ENCODE measurements at regions not wholly inside any gene's neighbourhood (a gene's known extent, or its start where the extent isn't known, plus 50 kb on each side); places are given as distances from the start of the nearest gene placed in this dataset.

- DNase-seq: no peak
Observed at GRCh38 chr3:117589454-117589853, 879.9 kb downstream of the TUSC7 start.

- DNase-seq: no peak
Observed at GRCh38 chr3:117595615-117596014, 886.0 kb downstream of the TUSC7 start.

- no peak for DNase-seq
Observed at GRCh38 chr3:117596503-117596902, 886.9 kb downstream of the TUSC7 start.

GRCh38 chr3:117597865-117598264 lies 888.3 kb downstream of the TUSC7 start:
- DNase-seq: no peak

GRCh38 chr3:117600112-117600511 lies 890.5 kb downstream of the TUSC7 start:
- DNase-seq: no peak

- no peak for DNase-seq
Observed at GRCh38 chr3:117600666-117601065, 891.1 kb downstream of the TUSC7 start.

GRCh38 chr3:117602058-117602644 lies 892.6 kb downstream of the TUSC7 start:
- DNase-seq: no peak

GRCh38 chr3:117603097-117603496 lies 893.5 kb downstream of the TUSC7 start:
- DNase-seq: peak; percentile 16

- DNase-seq: no peak
Observed at GRCh38 chr3:117606866-117607265, 897.3 kb downstream of the TUSC7 start.

GRCh38 chr3:117609330-117609729 lies 899.8 kb downstream of the TUSC7 start:
- DNase-seq: no peak

GRCh38 chr3:117610156-117610555 lies 900.6 kb downstream of the TUSC7 start:
- no peak for DNase-seq

- DNase-seq: no peak
Observed at GRCh38 chr3:117611211-117611610, 901.6 kb downstream of the TUSC7 start.

GRCh38 chr3:117616227-117616626 lies 906.6 kb downstream of the TUSC7 start:
- DNase-seq: no peak

GRCh38 chr3:117617906-117618305 lies 908.3 kb downstream of the TUSC7 start:
- DNase-seq: no peak

GRCh38 chr3:117618462-117618861 lies 908.9 kb downstream of the TUSC7 start:
- no peak for DNase-seq

- DNase-seq: no peak
Observed at GRCh38 chr3:117619805-117620204, 910.2 kb downstream of the TUSC7 start.

GRCh38 chr3:117622171-117622841 lies 912.7 kb downstream of the TUSC7 start:
- DNase-seq: no peak

GRCh38 chr3:117624424-117624823 lies 914.8 kb downstream of the TUSC7 start:
- no peak for DNase-seq

- DNase-seq: no peak
Observed at GRCh38 chr3:117625174-117625573, 915.6 kb downstream of the TUSC7 start.

GRCh38 chr3:117626577-117626976 lies 917.0 kb downstream of the TUSC7 start:
- no peak for DNase-seq

- DNase-seq: no peak
Observed at GRCh38 chr3:117628823-117629291, 919.3 kb downstream of the TUSC7 start.

- no peak for DNase-seq
Observed at GRCh38 chr3:117629505-117629904, 919.9 kb downstream of the TUSC7 start.

GRCh38 chr3:117630469-117630868 lies 920.9 kb downstream of the TUSC7 start:
- DNase-seq: no peak

- no peak for DNase-seq
Observed at GRCh38 chr3:117630885-117631284, 921.3 kb downstream of the TUSC7 start.

- DNase-seq: no peak
Observed at GRCh38 chr3:117631781-117632180, 922.2 kb downstream of the TUSC7 start.

All from hematopoietic multipotent progenitor cell treated with erythropoietin and hydrocortisone succinate and interleukin-3 and kit ligand, for 6 days (in vitro differentiated cells).